NCI-H2196 (cell line): ENCODE measurements at regions not wholly inside any gene's neighbourhood (a gene's known extent, or its start where the extent isn't known, plus 50 kb on each side); places are given as distances from the start of the nearest gene placed in this dataset.
A peak's percentile ranks its signal among the peaks of the same experiment; 100 is the strongest.

Experiments used
- DNase-seq: peaks from one replicate; lab custom pipeline; 2025; ENCODE audit not compliant: unreplicated experiment; lab: John Stamatoyannopoulos, UW

GRCh38 chr20:11270566-11270965 is 596.8 kb upstream of the JAG1 start:
- DNase-seq = no peak

DNA sequence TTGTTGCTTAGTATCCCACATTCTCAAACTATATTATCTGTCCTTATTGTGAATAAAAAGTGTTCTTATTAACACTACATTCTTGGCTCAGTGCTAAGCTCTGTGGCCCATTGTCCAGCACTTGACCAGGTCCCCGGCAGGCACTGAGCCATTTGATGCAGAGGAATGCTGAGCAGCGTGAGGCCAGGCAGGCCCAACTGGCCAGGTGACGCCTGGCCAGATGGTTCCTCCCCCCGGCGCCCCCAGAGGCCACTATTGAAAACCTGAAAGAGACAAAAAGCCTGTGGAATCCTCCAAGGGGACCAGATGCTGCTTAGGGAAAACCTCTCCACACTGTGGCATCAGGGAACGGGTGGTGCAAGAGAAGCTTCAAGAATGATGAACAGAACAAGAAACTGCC is 597.5 kb upstream of the JAG1 start:
- no peak for DNase-seq

GRCh38 chr20:11271920-11272594 is 598.3 kb upstream of the JAG1 start:
- DNase-seq = no peak

DNA sequence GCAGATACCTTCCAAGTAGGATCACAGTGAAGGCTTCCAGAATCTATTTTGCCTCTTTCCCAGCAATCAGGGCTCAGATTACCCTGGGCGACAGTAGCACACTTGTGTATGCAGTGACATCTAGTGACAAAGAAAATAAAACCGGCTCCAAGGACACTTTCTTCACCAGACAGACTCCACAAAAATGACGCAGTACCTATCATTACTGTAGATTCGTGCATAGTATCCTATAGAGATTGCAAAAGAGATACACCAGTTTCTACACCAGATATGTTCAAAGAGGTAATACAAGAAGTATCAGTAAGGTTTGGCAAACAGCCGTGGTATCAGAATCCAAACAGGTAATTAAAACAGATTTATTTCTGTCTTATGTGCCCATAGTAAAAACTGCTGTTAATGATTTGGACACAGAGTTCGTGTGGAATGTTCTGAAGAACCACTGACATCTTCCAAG is 600.4 kb upstream of the JAG1 start:
- DNase-seq = peak; percentile 69

DNA sequence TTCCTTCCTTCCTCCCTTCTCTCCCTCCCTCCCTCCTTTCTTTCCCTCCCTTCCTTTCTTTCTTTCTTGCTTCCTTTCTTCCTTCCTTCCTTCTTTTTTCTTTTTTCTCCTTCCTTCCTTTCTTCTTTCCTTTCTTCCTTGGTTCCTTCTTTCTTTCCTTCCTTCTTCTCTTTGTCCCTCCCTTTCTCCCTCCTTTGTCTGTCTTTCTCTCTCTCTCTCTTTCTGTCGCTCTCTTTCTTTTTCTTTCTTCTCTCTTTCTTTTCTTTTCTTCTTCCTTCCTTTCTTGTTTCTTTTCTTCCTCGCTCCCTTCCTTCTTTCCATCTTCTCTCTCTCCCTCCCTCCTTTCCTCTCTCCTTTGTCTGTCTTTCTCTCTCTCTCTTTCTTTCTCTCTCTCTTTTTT is 601.9 kb upstream of the JAG1 start:
- DNase-seq = no peak

GRCh38 chr20:11277170-11277569 is 603.4 kb upstream of the JAG1 start:
- no peak for DNase-seq

GRCh38 chr20:11277858-11278257 is 604.1 kb upstream of the JAG1 start:
- no peak for DNase-seq

GRCh38 chr20:11278461-11278860 is 604.7 kb upstream of the JAG1 start:
- no peak for DNase-seq

DNA sequence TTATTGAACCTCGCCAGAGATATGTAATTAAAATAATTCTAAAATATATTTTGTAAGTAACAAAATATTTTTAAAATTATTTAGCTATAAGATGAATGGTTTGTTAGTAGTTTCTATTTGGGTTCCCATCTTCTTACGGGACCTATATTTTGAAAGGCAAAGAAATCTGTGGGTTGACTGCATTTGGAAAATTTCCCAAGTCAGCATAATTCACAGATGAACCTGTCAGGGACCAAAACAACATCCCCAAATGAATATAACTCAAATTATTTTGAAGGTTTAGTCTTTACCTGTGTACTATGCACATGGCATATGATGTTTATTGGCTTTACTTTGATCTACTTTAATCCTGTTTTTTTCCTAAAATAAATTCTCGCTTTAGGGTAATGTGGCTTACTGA is 607.4 kb upstream of the JAG1 start:
- no peak for DNase-seq

DNA sequence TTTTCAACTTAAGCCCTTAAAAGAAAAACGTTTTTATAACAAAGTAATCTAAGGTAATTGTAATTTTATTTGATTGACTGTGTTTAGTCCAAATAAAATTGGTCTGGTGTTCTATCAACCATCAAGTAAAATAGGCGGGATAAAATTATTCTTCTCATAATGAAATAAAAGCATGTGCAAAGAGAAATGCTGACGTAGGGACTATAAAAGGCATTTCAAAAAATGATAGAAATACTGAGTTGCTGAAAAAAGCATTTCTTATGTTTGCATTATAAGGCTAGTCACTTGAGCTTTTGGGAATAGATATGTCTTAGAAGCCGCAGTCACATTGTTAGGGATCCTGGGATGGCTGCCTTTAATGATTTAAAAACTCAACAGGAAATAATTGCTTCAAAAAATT is 608.0 kb upstream of the JAG1 start:
- no peak for DNase-seq

DNA sequence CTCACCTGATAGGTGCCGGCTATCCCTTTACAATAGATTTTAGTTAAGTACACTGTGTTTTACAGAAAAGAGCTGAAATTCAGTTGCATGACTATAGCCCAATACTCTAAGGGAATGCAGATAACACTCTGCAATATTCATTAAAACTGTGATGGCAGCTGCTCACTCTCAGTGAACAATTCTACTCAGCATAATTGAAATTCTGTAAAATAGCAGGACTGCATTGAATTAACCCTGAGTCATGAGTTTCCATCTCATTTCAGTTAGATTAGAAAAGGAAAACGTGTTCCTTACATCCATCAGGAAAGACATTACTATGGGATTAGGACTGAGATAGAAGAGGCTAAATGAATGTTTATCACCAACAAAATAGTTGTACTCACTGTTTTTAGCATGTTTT is 613.3 kb upstream of the JAG1 start:
- DNase-seq = no peak

DNA sequence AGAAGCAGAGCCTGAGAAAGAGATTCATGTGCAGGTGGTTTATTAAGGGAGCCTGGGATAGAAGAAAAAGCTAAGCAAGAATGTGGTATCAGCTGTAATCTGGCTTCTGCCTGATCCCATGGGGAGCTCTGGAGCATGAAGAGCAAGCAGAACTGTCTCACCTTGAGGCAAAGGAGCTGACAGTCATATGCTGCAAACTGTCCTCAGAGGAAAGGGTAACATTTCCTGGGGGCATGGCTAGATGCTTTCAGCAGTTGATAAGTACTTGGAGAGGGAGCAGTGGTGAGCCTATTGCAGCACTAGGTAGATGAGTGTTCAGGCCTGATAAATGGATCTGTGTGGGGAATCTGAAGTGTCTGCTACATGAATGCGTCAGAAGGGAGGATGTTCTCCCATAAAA is 621.5 kb upstream of the BTBD3 start:
- DNase-seq = no peak

DNA sequence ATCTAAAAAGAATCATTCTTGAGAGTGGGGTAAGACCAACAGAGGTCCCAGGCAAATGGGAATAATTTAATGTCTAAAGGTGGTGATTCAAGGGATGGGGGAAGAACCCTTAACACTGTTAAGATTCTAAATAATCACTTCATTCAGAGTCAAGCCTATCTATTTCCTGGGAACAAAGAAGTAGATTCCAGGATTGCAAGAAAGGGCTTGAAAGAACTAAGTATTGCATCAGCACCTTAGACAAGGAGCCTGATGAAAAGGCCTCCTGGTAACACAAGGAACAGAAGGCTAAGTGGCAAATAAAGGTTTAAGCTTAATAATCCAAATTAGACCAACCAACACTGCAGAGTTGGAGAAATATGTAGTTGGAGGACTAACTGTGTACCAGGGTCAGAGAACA is 620.7 kb upstream of the BTBD3 start:
- DNase-seq = no peak

DNA sequence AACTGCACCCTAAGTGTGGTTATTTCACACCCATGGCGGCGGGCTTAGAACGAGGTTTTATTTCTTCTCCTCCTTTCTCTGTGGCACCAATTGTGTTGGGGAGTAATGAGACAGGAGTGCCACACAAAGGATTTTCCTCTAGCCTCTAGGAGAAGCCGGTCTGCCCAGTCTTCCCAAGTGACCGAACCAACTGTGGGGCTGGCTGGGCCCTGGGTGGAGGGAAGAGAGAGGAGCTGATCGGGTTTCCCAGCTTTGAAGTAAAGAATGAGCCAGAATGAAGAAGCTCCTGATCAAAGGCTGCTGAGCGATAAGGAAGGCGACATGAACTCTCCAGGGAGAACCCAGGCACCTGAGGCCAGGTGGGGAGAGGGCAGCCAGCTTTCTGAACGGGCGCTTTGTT is 616.0 kb upstream of the BTBD3 start:
- DNase-seq = no peak

GRCh38 chr20:11302436-11302835 is 615.3 kb upstream of the BTBD3 start:
- DNase-seq = no peak

DNA sequence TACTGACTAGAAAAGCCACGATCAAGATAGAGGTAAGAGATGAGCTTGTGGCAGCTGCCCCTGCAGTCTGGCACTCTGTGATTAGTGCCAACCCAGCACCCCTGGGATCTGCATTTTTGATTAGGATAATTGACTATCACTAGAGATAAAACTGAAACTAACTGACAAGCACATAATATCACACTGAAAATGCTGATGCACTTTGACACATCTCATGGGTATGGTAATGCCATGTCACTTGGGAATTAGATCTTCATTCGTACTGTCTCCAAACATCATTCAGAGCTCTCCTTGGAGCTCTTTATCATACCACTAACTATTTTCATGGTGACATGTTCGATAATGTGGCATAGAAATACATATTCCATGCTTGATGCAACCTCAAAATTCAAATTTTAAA is 612.9 kb upstream of the BTBD3 start:
- no peak for DNase-seq

DNA sequence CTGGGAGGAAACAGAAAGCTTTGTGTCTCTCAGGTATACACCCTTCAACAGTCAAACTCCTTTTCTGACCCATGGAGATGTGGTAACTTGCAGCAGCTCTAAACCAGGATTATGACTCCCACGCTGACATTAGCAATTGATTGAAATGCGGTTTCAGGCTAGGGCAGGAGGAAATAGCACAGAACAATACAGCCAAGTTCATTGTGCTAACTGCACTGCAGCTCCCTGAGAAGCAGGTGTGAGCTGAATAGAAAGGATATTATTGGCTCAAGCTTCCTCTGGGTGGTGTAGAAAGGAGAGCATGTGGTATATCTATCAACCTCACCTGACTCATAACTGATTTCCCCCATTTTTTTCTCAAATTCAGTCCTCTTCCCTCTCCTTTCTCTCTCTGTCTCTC is 612.3 kb upstream of the BTBD3 start:
- DNase-seq = no peak

DNA sequence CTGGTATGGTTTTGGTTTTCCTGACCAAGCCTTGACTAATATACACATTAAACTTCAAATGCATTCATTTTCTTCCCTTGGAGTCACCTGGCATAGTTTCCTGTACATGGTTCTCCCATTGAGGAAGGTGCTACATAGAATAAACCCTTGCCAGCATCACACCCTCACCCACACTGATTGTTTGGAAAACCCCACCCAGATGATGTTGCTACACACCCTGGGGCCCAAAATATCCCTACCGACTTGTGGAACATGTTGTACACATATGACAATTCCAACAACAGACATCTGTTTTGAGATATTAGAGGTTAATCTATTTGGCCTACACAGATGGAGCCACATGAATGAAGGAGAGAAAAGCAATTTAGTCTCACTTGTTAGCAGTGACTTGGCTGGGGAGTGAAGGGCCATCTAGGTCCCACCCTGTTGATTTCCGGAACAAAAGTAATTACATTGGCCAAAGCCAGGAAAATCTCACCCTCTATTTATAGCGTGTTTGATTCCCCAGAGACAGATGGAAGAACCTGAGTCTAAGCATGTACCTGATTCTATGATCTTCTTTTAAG is 606.0 kb upstream of the BTBD3 start:
- DNase-seq = no peak

DNA sequence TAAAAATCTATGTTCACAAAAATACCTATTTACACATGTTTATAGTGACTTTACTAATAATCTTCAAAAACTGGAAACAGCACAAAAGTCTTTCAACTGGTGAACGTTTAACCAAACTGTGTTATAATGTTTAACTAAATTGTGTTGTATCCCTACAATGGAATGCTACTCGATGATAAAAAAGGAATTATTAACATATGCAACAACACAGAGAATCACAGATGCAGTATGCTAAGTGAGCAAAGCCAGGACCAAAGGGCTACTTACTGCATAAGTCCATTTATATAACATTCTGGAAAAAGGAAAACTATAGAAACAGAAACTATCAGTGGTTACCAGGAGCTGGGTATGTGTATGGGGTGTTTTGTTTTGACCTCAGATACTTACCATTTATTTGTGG is 602.2 kb upstream of the BTBD3 start:
- no peak for DNase-seq

DNA sequence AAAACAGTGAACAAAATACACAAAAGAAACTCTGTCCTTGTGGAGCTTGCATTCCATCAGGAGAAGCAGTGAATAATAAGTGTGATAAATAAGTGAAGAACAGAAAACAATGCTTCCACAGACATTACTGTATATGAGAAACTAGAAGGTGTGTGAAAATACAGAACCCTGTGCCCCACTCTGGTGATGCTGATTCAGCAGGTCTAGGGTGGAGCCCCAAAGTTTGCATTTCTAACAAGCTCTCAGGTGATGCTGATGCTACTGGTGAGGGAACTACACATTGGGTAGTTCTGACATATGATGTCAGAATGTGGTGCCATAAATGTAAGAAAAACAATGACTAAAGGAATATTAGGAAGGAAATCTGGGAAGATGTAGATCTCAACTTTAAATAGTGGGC is 601.4 kb upstream of the BTBD3 start:
- no peak for DNase-seq

GRCh38 chr20:11320033-11320432 is 597.7 kb upstream of the BTBD3 start:
- no peak for DNase-seq

DNA sequence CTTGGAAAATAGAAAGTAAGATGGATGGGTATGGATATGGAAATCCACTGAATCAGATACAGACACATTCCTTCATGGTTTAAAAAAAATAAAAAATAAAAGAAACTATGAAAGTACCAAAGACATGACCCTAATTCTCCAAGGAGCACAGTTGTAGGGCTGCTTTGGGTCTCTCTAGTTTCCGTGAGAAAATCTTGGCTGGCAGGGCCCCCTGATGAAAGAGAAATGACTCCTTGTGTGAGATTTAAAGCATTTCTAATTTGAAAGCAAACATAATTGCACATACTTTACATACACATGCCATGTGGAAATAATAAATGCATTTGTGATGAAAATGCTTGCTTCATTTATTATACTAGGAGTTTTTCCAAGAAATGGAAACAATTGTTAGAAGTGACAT is 593.9 kb upstream of the BTBD3 start:
- no peak for DNase-seq

GRCh38 chr20:11324990-11325389 is 592.7 kb upstream of the BTBD3 start:
- DNase-seq = no peak
